Loucy (cell line): ENCODE measurements at regions not wholly inside any gene's neighbourhood (a gene's known extent, or its start where the extent isn't known, plus 50 kb on each side); places are given as distances from the start of the nearest gene placed in this dataset.

Experiments used
- CTCF ChIP-seq: fragments of 200-600 bp; sonication (generic); conservative IDR thresholded peaks from 2 replicates; pipeline ENCODE4 v1.5.1; 2014; ENCODE audit warnings: mild to moderate bottlenecking, antibody characterized with exemption, low read length
- EZH2phosphoT487 ChIP-seq: fragments of 200-600 bp; IDR thresholded peaks from 2 replicates; pipeline ENCODE4 v1.6.1; 2018; ENCODE audit warnings: antibody characterized with exemption, mild to moderate bottlenecking, moderate library complexity, borderline replicate concordance

- TF ChIP-seq EZH2phosphoT487 (no peak), CTCF (no peak)
Observed at GRCh38 chr12:88998421-88998820, 353.9 kb downstream of the DUSP6 start.
